Forelimb muscle (tissue), 1 donor: ENCODE measurements at regions not wholly inside any gene's neighbourhood (a gene's known extent, or its start where the extent isn't known, plus 50 kb on each side); places are given as distances from the start of the nearest gene placed in this dataset.

ENCODE experiments used
- DNase-seq: peaks from one replicate; pipeline ENCODE4 v3.0.0-alpha.2; 2013; ENCODE audit warnings: low read depth

- no peak for DNase-seq
Measured at GRCh38 chr2:204477358-204477950, 67.8 kb upstream of the PARD3B start.

GRCh38 chr2:204479557-204479956, 65.7 kb upstream of the PARD3B start:
- no peak for DNase-seq

GRCh38 chr2:204480676-204481075, 64.6 kb upstream of the PARD3B start:
- DNase-seq: no peak

- DNase-seq: no peak
Measured at GRCh38 chr2:204483608-204484081, 61.6 kb upstream of the PARD3B start.

- DNase-seq: no peak
Measured at GRCh38 chr2:204486321-204486720, 59.0 kb upstream of the PARD3B start.

- peak; percentile 47 for DNase-seq
Measured at GRCh38 chr2:204486805-204487204, 58.5 kb upstream of the PARD3B start.

- no peak for DNase-seq
Measured at GRCh38 chr2:204487447-204488229, 57.6 kb upstream of the PARD3B start.

GRCh38 chr2:204491528-204491927, 53.7 kb upstream of the PARD3B start:
- no peak for DNase-seq

GRCh38 chr2:204492417-204492816, 52.9 kb upstream of the PARD3B start:
- no peak for DNase-seq

GRCh38 chr2:204494681-204495080, 50.6 kb upstream of the PARD3B start:
- no peak for DNase-seq

GRCh38 chr2:204495381-204495780, 49.9 kb upstream of the PARD3B start:
- DNase-seq: no peak
